Mesothelial cell of epicardium (in vitro differentiated cells): ENCODE measurements at regions not wholly inside any gene's neighbourhood (a gene's known extent, or its start where the extent isn't known, plus 50 kb on each side); places are given as distances from the start of the nearest gene placed in this dataset.
A peak's percentile ranks its signal among the peaks of the same experiment; 100 is the strongest.

Experiments used
- DNase-seq, 2 experiments: peaks; one replicate each; pipeline ENCODE4 v3.0.0; 2021; ENCODE audit warnings: low spot score in 2 of 2; ENCODE audit not compliant: unreplicated experiment in 2 of 2
- H3K27ac Mint-ChIP-seq: 2 replicates; pipeline ENCODE4 v1.8.0; 2021; ENCODE audit warnings: mixed read lengths
- H3K27me3 Mint-ChIP-seq: 2 replicates; pipeline ENCODE4 v1.8.0; 2021; ENCODE audit warnings: low read depth, mixed read lengths
- H3K36me3 Mint-ChIP-seq: 2 replicates; pipeline ENCODE4 v1.8.0; 2021; ENCODE audit warnings: mixed read lengths
- H3K4me1 Mint-ChIP-seq: 2 replicates; pipeline ENCODE4 v1.8.0; 2021; ENCODE audit warnings: mixed read lengths
- H3K4me3 Mint-ChIP-seq: 2 replicates; pipeline ENCODE4 v1.8.0; 2021; ENCODE audit warnings: mild to moderate bottlenecking, moderate library complexity, mixed read lengths
- H3K9me3 Mint-ChIP-seq: 2 replicates; pipeline ENCODE4 v1.8.0; 2021; ENCODE audit warnings: mixed read lengths
- CTCF ChIP-seq: fragments of 200-600 bp; sonication (generic); IDR thresholded peaks from one replicate; pipeline ENCODE4 v1.5.0; 2021; ENCODE audit warnings: antibody characterized with exemption; ENCODE audit not compliant: unreplicated experiment

- Mint-ChIP-seq H3K36me3 (no peaks in the 10 kb centered on the region), H3K27ac (no peak overlapping the region), H3K27me3 (peaks cover 7% of the 10 kb centered on the region), H3K4me3 (no peak overlapping the region), H3K4me1 (peaks cover 13% of the 10 kb centered on the region), H3K9me3 (peaks cover 24% of the 10 kb centered on the region)
- DNase-seq = no peak
- no peak for TF ChIP-seq CTCF
Measured at GRCh38 chrX:39469126-39469525, 628.6 kb downstream of the BCOR start.

- Mint-ChIP-seq H3K36me3 (no peaks in the 10 kb centered on the region), H3K4me3 (no peak overlapping the region), H3K27ac (peak overlapping the region; percentile 38), H3K4me1 (peaks cover 13% of the 10 kb centered on the region), H3K9me3 (peaks cover 19% of the 10 kb centered on the region), H3K27me3 (no peaks in the 10 kb centered on the region)
- no peak for TF ChIP-seq CTCF
- no peak for DNase-seq
Measured at GRCh38 chrX:39470588-39471407, 627.0 kb downstream of the BCOR start.

- Mint-ChIP-seq H3K36me3 (no peaks in the 10 kb centered on the region), H3K27me3 (no peaks in the 10 kb centered on the region), H3K4me3 (no peak overlapping the region), H3K4me1 (peaks cover 22% of the 10 kb centered on the region), H3K27ac (no peak overlapping the region), H3K9me3 (peaks cover 22% of the 10 kb centered on the region)
- TF ChIP-seq CTCF = no peak
- no peak for DNase-seq
Measured at GRCh38 chrX:39472161-39472560, 625.6 kb downstream of the BCOR start.

GRCh38 chrX:39473812-39474211 lies 623.9 kb downstream of the BCOR start:
- Mint-ChIP-seq H3K9me3 (peaks cover 22% of the 10 kb centered on the region), H3K27me3 (no peaks in the 10 kb centered on the region), H3K4me1 (peaks cover 26% of the 10 kb centered on the region), H3K36me3 (no peaks in the 10 kb centered on the region), H3K27ac (no peak overlapping the region), H3K4me3 (no peak overlapping the region)
- TF ChIP-seq CTCF = no peak
- no peak for DNase-seq

- H3K36me3 Mint-ChIP-seq = no peaks in the 10 kb centered on the region
- H3K4me3 Mint-ChIP-seq = no peak overlapping the region
- no peak for TF ChIP-seq CTCF
- H3K9me3 Mint-ChIP-seq = peaks cover 22% of the 10 kb centered on the region
- no peaks in the 10 kb centered on the region for H3K27me3 Mint-ChIP-seq
- DNase-seq = no peak
- H3K27ac Mint-ChIP-seq = no peak overlapping the region
- H3K4me1 Mint-ChIP-seq = peaks cover 23% of the 10 kb centered on the region
Measured at GRCh38 chrX:39475372-39475771, 622.4 kb downstream of the BCOR start.
